Tibial nerve (tissue), 4 donors: ENCODE measurements at regions not wholly inside any gene's neighbourhood (a gene's known extent, or its start where the extent isn't known, plus 50 kb on each side); places are given as distances from the start of the nearest gene placed in this dataset.

Experiments used
- DNase-seq, 2 donors: peaks; one replicate each; pipeline ENCODE4 v3.0.0-alpha.2; 2019; ENCODE audit warnings: low spot score in 2 of 2
- H3K27ac ChIP-seq, 4 donors: fragments of 200-600 bp; sonication (generic) in 3 of 4; one replicate each; pipeline ENCODE4 v1.5.1; 2017 to 2019; ENCODE audit warnings: mild to moderate bottlenecking in 1 of 4
- H3K27me3 ChIP-seq, 2 donors: fragments of 200-600 bp; sonication (generic) in 1 of 2; one replicate each; pipeline versions ENCODE4 v1.5.1 to v1.6.0; 2017 to 2019
- H3K36me3 ChIP-seq, 3 donors: fragments of 200-600 bp; sonication (generic); one replicate each; pipeline ENCODE4 v1.5.1; 2018 to 2019
- H3K4me1 ChIP-seq, 4 donors: fragments of 200-600 bp; sonication (generic) in 3 of 4; one replicate each; pipeline ENCODE4 v1.5.1; 2017 to 2019
- H3K4me3 ChIP-seq, 4 donors: fragments of 200-600 bp; sonication (generic) in 3 of 4; one replicate each; pipeline ENCODE4 v1.5.1; 2017 to 2019; ENCODE audit warnings: mild to moderate bottlenecking in 1 of 4, moderate library complexity in 1 of 4
- H3K9me3 ChIP-seq, 4 donors: fragments of 200-600 bp; sonication (generic) in 3 of 4; one replicate each; pipeline ENCODE4 v1.5.1; 2017 to 2019
- EP300 ChIP-seq, 2 donors: sonication (generic); formaldehyde crosslinking; IDR thresholded peaks; one replicate each; pipeline ENCODE4 v1.6.1; 2017; ENCODE audit warnings: antibody characterized with exemption in 2 of 2, mild to moderate bottlenecking in 1 of 2
- POLR2A ChIP-seq, 2 donors: fragments of 450-650 bp; IDR thresholded peaks; one replicate each; pipeline ENCODE4 v1.6.1; 2017; ENCODE audit warnings: antibody characterized with exemption in 2 of 2, mild to moderate bottlenecking in 2 of 2, moderate library complexity in 2 of 2
- WGBS, 2 donors: methylation state at CpG; one replicate each; pipeline ENCODE4 v1.1.5; 2018; 5-methylcytosine and 5-hydroxymethylcytosine counted together
- TF ChIP-seq, protein P1 (sequence below), 5 experiments: fragments of 200-600 bp in 3 of 5; fragments of 450-650 bp in 2 of 5; sonication (generic) in 3 of 5; IDR thresholded peaks; one replicate each; pipeline ENCODE4 v1.5.1; 2016 to 2019; ENCODE audit warnings: antibody characterized with exemption in 5 of 5, mild to moderate bottlenecking in 3 of 5, moderate library complexity in 2 of 5

DNA sequence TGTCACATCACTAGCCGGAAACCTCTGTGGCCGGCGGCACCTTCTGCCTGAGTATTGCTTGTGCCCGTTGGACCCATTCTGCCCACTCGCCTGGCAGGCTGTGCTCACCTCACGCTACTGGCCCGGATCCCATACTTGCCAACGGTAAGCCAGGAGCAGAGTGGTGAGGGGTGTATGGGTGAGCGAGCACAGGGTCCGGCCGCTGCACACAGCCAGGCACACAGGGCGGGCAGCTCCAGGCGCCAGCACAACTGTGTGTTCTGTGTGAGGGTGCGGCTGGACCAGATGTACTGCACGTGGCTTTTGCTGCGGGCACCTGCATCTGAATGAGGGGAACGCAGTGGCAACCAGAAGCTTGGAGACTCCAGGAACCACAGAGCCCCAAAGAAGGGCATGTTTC is 455.7 kb downstream of the CDH8 start:
- no peak for TF ChIP-seq EP300 (IDR thresholded peaks at IDR 0.05)
- TF ChIP-seq, protein P1, sequence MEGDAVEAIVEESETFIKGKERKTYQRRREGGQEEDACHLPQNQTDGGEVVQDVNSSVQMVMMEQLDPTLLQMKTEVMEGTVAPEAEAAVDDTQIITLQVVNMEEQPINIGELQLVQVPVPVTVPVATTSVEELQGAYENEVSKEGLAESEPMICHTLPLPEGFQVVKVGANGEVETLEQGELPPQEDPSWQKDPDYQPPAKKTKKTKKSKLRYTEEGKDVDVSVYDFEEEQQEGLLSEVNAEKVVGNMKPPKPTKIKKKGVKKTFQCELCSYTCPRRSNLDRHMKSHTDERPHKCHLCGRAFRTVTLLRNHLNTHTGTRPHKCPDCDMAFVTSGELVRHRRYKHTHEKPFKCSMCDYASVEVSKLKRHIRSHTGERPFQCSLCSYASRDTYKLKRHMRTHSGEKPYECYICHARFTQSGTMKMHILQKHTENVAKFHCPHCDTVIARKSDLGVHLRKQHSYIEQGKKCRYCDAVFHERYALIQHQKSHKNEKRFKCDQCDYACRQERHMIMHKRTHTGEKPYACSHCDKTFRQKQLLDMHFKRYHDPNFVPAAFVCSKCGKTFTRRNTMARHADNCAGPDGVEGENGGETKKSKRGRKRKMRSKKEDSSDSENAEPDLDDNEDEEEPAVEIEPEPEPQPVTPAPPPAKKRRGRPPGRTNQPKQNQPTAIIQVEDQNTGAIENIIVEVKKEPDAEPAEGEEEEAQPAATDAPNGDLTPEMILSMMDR (IDR thresholded peaks at IDR 0.05), result no peak
- TF ChIP-seq POLR2A (IDR thresholded peaks at IDR 0.05), result no peak
- 95% methylated on average over 17 of the region's 17 CpGs for WGBS, 2 donors

DNA sequence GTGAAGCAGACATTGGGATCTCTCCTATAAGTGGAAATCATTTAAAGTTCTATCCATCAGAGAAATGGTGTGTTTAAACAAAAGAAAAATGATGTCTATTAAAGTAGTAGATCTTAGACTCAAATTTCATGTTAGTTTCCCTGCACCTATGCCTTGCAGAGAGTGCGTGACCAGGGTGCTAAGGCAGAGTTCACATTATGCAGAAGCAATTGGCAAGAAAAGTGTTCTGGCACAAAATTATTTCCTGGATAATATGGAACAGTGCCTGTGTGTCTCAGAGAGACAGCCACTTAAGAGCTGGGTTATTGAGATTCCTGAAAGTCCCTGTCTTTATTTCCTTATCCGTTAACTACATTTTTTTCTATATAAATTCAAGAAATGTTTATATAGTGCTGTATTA is 457.0 kb downstream of the CDH8 start:
- Histone ChIP-seq H3K27me3 (no peaks in the 10 kb centered on the region), H3K4me3 (no peak overlapping the region), H3K27ac (no peak overlapping the region), H3K4me1 (no peaks in the 10 kb centered on the region), H3K36me3 (no peaks in the 10 kb centered on the region), H3K9me3 (no peaks in the 10 kb centered on the region)
- no peak for DNase-seq
- no peak for TF ChIP-seq EP300 (IDR thresholded peaks at IDR 0.05)
- TF ChIP-seq, protein P1 (IDR thresholded peaks at IDR 0.05), result no peak
- TF ChIP-seq POLR2A (IDR thresholded peaks at IDR 0.05), result no peak
- 73 to 83% methylated on average over 2 of the region's 2 CpGs for WGBS, 2 donors

More for the DNA sequence above, 455.7 kb downstream of the CDH8 start:
- Histone ChIP-seq H3K4me1 (no peaks in the 10 kb centered on the region), H3K27ac (no peak overlapping the region), H3K4me3 (no peak overlapping the region), H3K27me3 (no peaks in the 10 kb centered on the region), H3K36me3 (no peaks in the 10 kb centered on the region), H3K9me3 (no peaks in the 10 kb centered on the region)
- no peak for DNase-seq

DNA sequence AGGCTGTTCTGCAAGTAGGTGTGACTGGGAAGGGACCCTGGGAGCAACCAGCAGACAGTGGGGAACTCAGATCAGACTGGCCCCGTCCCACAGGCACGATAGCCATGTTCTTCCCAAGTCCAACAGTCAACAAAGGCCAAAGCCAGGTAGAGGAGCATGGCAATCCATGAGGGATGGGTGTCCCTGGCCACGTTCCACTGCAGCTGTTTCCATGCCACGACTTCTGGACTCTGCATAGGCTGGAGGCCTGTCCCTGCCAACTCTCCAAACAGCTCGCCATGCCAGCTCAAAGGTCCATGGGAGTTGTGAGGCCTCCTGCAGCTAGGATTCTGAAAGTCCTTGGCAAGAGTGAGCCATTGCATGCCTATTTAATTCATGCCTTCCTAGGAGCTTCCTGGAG is 459.8 kb downstream of the CDH8 start:
- DNase-seq, result no peak
- no peaks in the 10 kb centered on the region for H3K4me1 ChIP-seq
- WGBS, 2 donors, result 63 to 88% methylated on average over 4 to 5 of the region's 5 CpGs
- H3K4me3 ChIP-seq, result no peak overlapping the region
- H3K9me3 ChIP-seq, result no peaks in the 10 kb centered on the region
- no peak overlapping the region for H3K27ac ChIP-seq
- no peaks in the 10 kb centered on the region for H3K27me3 ChIP-seq
- TF ChIP-seq EP300 (IDR thresholded peaks at IDR 0.05) (no peak), POLR2A (IDR thresholded peaks at IDR 0.05) (no peak)
- TF ChIP-seq, protein P1 (IDR thresholded peaks at IDR 0.05), result no peak
- no peaks in the 10 kb centered on the region for H3K36me3 ChIP-seq

DNA sequence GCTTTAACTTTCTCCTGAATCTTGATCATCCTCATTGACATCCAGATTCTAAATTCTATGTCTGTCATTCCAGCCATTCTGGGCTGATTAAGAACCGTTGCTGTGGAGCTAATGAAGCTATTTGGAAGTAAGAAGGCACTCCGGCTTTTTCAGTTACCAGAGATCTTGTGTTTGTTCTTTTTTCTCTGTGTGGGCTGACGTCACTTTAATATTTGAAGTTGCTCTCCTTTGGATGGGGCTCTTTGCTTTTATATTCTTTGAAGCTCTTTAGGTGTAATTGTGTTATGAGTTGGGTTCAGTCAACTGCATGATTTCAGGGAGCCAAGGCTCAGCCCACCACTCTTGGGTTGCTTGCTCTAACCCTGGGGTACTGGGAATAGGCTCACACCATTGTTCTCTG is 460.6 kb downstream of the CDH8 start:
- no peaks in the 10 kb centered on the region for H3K4me1 ChIP-seq
- no peaks in the 10 kb centered on the region for H3K36me3 ChIP-seq
- no peak overlapping the region for H3K4me3 ChIP-seq
- 81 to 83% methylated on average over 3 of the region's 3 CpGs for whole genome bisulfite sequencing, 2 donors
- no peak for DNase-seq
- H3K9me3 ChIP-seq, result no peaks in the 10 kb centered on the region
- no peaks in the 10 kb centered on the region for H3K27me3 ChIP-seq
- no peak for TF ChIP-seq EP300 (IDR thresholded peaks at IDR 0.05)
- TF ChIP-seq, protein P1 (IDR thresholded peaks at IDR 0.05), result no peak
- TF ChIP-seq POLR2A (IDR thresholded peaks at IDR 0.05), result no peak
- H3K27ac ChIP-seq, result no peak overlapping the region

DNA sequence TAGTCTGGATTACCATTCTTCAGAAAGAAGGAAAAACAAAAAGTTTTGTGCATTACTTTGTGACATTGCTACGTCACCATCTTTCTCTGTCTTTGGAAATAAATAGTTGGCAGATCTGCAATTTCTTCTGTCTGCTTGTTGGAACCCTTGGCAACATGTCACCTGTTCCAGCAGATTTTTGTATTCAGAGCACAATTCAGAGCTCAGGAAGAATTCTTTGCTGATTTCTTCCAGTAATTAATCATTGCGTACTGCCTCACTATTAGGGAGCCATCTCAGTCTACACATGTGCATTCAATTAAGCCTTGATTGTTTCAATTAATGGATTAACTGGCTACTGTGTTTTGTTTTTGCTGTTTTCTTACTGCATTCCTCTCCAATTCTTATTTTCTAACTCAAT is 467.2 kb downstream of the CDH8 start:
- DNase-seq, result no peak
- no peak overlapping the region for H3K4me3 ChIP-seq
- no peak overlapping the region for H3K27ac ChIP-seq
- H3K4me1 ChIP-seq, result no peaks in the 10 kb centered on the region
- H3K9me3 ChIP-seq, result no peaks in the 10 kb centered on the region
- no peaks in the 10 kb centered on the region for H3K36me3 ChIP-seq
- TF ChIP-seq POLR2A (IDR thresholded peaks at IDR 0.05) (no peak), EP300 (IDR thresholded peaks at IDR 0.05) (no peak)
- TF ChIP-seq, protein P1 (IDR thresholded peaks at IDR 0.05), result no peak
- WGBS, 2 donors, result 69 to 70% methylated on average over 2 of the region's 2 CpGs
- no peaks in the 10 kb centered on the region for H3K27me3 ChIP-seq
